ENCODE measurements at regions not wholly inside any gene's neighbourhood (a gene's known extent, or its start where the extent isn't known, plus 50 kb on each side); places are given as distances from the start of the nearest gene placed in this dataset.

DNA sequence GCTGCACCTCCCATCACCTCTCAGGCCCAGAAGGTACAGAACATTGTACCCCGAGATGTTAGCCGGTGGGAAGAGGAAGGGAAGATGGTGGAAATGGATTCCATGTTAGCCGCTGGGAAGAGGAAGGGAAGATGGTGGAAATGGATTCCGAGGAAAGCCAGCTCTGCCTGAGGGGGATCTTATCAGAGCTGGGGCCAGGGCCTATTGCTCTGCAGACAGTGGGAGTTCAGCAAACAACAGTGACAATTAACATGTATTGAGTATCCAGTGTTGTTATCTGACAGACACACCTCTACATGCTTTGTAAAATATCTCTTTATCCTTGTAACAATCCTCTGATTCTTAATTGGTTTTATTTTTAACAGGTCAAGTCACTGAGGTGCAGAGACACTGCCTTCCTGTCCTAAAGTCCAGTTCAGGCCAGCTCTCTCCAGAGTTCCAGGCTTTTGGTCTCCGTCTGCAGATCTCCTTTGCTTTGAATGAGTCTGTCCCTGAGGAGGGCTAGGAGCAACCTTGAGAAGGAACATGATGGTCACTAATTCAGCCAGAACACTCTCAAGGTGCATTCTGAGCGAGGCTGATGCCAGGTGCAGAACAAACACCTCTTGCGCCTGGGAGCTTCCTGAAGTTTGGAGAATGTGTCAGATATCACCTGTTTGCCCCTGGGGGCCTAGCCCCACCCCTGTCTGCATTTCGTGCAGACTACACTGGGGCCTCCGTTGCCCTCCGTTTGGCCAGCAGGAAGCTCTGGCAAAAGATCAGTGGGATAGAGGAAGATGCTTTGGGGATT lies 82.4 kb upstream of the PODXL start:
- TF ChIP-seq EZH2 (IDR thresholded peaks at IDR 0.05; ENCODE audit: borderline replicate concordance, insufficient read depth, low read depth, low read length, poor library complexity, severe bottlenecking) = no peak
- TF ChIP-seq, protein P1, sequence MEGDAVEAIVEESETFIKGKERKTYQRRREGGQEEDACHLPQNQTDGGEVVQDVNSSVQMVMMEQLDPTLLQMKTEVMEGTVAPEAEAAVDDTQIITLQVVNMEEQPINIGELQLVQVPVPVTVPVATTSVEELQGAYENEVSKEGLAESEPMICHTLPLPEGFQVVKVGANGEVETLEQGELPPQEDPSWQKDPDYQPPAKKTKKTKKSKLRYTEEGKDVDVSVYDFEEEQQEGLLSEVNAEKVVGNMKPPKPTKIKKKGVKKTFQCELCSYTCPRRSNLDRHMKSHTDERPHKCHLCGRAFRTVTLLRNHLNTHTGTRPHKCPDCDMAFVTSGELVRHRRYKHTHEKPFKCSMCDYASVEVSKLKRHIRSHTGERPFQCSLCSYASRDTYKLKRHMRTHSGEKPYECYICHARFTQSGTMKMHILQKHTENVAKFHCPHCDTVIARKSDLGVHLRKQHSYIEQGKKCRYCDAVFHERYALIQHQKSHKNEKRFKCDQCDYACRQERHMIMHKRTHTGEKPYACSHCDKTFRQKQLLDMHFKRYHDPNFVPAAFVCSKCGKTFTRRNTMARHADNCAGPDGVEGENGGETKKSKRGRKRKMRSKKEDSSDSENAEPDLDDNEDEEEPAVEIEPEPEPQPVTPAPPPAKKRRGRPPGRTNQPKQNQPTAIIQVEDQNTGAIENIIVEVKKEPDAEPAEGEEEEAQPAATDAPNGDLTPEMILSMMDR (IDR thresholded peaks at IDR 0.05) = no peak
